Choroid plexus epithelial cell (primary cell): ENCODE measurements at regions not wholly inside any gene's neighbourhood (a gene's known extent, or its start where the extent isn't known, plus 50 kb on each side); places are given as distances from the start of the nearest gene placed in this dataset.

Source experiments
- DNase-seq: peaks from one replicate; pipeline ENCODE4 v3.0.0-alpha.2; 2010; ENCODE audit warnings: low read depth
- H3K4me3 ChIP-seq: 2 replicates; pipeline ENCODE4 v1.5.1; 2011; ENCODE audit warnings: low read depth, mild to moderate bottlenecking, control low read depth, low read length, moderate library complexity
- CTCF ChIP-seq: conservative IDR thresholded peaks from 2 replicates; pipeline ENCODE4 v1.5.1; 2011; ENCODE audit warnings: low read depth, mild to moderate bottlenecking, control low read depth, inconsistent platforms, low read length, moderate library complexity

- TF ChIP-seq CTCF = no peak
- DNase-seq = no peak
Measured at GRCh38 chr4:44801384-44801783, 75.0 kb upstream of the GNPDA2 start.

GRCh38 chr4:44791831-44792230 lies 65.5 kb upstream of the GNPDA2 start:
- no peak for DNase-seq
- no peak for TF ChIP-seq CTCF
- H3K4me3 ChIP-seq = no peak overlapping the region

More at GRCh38 chr4:44801384-44801783, 75.0 kb upstream of the GNPDA2 start:
- H3K4me3 ChIP-seq = no peak overlapping the region

DNA sequence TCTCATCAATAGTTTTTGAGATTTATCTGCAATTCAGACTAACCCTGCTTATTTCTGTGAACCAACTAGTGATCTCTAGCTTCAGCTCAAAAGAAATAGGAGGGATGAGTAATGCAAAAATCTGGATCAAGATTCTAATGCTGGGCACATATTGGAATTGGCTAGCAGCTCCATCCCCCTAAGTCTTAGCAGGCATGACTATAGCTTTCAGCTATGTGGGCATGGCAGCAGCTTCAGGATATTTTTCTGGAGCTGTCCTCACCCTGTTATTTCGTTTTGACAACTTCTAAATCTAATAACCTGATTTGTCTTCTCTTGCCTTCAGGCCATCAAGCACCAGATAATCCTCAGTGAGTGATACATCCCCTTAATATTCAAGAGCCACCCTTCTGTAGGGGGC lies 50.8 kb upstream of the GNPDA2 start:
- DNase-seq = no peak
- H3K4me3 ChIP-seq = no peak overlapping the region
- TF ChIP-seq CTCF = no peak
